ENCODE measurements at regions not wholly inside any gene's neighbourhood (a gene's known extent, or its start where the extent isn't known, plus 50 kb on each side); places are given as distances from the start of the nearest gene placed in this dataset.

GRCh38 chrX:38864165-38864564, 62.9 kb downstream of the MID1IP1 start:
- TF ChIP-seq, protein P1, sequence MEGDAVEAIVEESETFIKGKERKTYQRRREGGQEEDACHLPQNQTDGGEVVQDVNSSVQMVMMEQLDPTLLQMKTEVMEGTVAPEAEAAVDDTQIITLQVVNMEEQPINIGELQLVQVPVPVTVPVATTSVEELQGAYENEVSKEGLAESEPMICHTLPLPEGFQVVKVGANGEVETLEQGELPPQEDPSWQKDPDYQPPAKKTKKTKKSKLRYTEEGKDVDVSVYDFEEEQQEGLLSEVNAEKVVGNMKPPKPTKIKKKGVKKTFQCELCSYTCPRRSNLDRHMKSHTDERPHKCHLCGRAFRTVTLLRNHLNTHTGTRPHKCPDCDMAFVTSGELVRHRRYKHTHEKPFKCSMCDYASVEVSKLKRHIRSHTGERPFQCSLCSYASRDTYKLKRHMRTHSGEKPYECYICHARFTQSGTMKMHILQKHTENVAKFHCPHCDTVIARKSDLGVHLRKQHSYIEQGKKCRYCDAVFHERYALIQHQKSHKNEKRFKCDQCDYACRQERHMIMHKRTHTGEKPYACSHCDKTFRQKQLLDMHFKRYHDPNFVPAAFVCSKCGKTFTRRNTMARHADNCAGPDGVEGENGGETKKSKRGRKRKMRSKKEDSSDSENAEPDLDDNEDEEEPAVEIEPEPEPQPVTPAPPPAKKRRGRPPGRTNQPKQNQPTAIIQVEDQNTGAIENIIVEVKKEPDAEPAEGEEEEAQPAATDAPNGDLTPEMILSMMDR (IDR thresholded peaks at IDR 0.05; ENCODE audit: low read depth, low read length) = no peak

DNA sequence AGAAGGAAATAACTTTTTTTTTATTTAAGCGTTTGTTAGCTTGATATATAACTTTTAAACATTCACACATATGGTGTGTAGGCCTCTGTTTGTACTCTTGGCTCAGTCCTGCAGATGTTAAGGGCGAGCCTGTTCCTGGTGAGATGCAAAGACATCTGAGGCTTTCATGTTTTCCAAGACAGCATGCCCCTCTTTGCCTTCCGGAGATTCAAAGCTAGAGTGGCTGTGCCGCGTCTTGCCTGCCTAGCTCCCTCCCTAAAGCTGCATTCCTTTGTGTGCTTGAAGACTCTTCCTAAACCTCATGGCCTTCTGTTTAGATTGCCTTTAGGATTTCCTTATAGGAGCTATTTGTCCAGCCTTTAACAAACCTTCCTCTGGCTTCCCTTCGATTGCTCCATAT, 67.1 kb downstream of the MID1IP1 start:
- TF ChIP-seq, protein P1 (IDR thresholded peaks at IDR 0.05; ENCODE audit: low read depth, low read length) = no peak
- DNase-seq (ENCODE audit: extremely low read depth, low read depth) = no peak

More at GRCh38 chrX:38864165-38864564, 62.9 kb downstream of the MID1IP1 start:
- no peak for DNase-seq (ENCODE audit: extremely low read depth, low read depth)

DNA sequence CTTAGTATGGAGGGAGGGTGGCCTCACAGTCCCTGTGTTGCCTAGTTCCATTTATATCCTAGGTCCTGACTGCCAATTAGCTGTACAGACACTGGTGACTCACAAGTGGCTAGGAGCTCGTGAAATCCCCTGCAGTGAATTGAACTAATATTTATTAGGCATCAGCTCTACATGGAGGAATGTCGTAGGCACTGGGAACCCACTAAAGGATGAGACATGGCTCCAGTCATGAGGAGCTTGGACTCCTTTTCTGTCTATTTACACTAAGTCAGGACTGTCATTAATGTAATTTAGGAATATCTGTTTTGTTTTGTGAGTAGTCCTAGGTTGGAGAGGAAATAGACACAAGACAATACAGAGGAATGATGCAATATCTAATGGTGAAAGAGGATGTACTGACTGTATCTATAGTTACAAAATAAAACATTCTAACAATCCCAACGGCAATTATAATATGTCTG, 67.7 kb downstream of the MID1IP1 start:
- TF ChIP-seq, protein P1 (IDR thresholded peaks at IDR 0.05; ENCODE audit: low read depth, low read length) = no peak
- no peak for DNase-seq (ENCODE audit: extremely low read depth, low read depth)

- TF ChIP-seq, protein P1 (IDR thresholded peaks at IDR 0.05; ENCODE audit: low read depth, low read length) = no peak
- no peak for DNase-seq (ENCODE audit: extremely low read depth, low read depth)
Measured at GRCh38 chrX:38870361-38870895, 69.2 kb downstream of the MID1IP1 start.

DNA sequence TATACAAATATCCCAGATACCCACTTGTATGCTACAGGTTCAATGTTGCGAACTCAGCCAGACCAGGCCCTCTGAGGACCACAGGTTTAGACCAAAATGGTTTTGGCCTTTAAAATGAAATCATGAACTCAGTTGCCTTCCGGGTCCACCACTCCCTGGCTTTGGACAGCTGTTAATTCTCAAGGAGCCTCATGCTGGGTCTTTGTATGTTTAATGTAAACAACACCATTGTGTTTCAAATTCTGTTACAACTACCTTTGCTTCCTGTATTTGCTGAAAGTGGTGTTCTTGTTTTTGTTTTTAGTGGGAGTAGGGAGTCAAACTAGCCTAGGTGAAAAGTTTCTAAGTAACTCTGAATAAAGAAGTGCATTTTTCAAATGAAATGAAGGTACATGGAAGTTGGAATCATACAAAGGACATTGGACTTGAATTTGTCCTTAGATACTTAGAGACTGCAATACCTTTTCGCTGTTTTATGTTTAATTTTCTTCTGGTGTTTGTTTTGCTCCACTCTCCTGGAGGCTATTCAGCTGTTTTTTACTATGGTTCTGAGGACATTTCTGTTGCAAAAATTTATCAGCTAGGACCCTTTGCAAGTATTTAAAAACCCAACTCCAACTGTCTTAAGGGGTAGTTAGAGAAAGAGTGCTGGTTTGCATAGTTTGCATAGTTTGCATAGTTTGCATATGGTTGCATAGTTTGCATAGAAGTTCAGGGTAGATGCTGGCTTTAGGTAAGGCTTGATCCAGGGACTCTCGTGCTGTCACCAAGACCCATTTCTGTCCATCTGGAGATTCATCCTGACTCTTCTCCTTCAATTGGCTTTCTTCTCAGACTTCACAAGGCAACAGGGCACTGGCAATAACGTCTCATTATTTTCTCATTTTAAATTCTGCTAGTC, 70.1 kb downstream of the MID1IP1 start:
- DNase-seq (ENCODE audit: extremely low read depth, low read depth) = no peak
- TF ChIP-seq, protein P1 (IDR thresholded peaks at IDR 0.05; ENCODE audit: low read depth, low read length) = no peak

GRCh38 chrX:38877366-38877765, 76.1 kb downstream of the MID1IP1 start:
- TF ChIP-seq, protein P1 (IDR thresholded peaks at IDR 0.05; ENCODE audit: low read depth, low read length) = no peak
- no peak for DNase-seq (ENCODE audit: extremely low read depth, low read depth)

Measured in AG09319 (cell line).